Stimulated activated CD4-positive, alpha-beta T cell treated with anti-CD3 and anti-CD28 coated beads, Interleukin-4, amount 100 ng/mL, for 24 hours (primary cell): ENCODE measurements at regions not wholly inside any gene's neighbourhood (a gene's known extent, or its start where the extent isn't known, plus 50 kb on each side); places are given as distances from the start of the nearest gene placed in this dataset.

Experiments
- DNase-seq: peaks from one replicate; pipeline ENCODE4 v3.0.0-alpha.2; 2020

GRCh38 chr18:39685303-39685902 is 2119.8 kb upstream of the CELF4 start:
- DNase-seq = no peak

GRCh38 chr18:39681061-39681460 is 2115.5 kb upstream of the CELF4 start:
- no peak for DNase-seq

- DNase-seq = no peak
Observed at GRCh38 chr18:39675906-39676305, 2110.3 kb upstream of the CELF4 start.

GRCh38 chr18:39675368-39675767 is 2109.8 kb upstream of the CELF4 start:
- DNase-seq = no peak

- DNase-seq = no peak
Observed at GRCh38 chr18:39672171-39672570, 2106.6 kb upstream of the CELF4 start.

GRCh38 chr18:39667905-39668304 is 2102.3 kb upstream of the CELF4 start:
- no peak for DNase-seq

- no peak for DNase-seq
Observed at GRCh38 chr18:39666541-39666940, 2100.9 kb upstream of the CELF4 start.

GRCh38 chr18:39661856-39662366 is 2096.3 kb upstream of the CELF4 start:
- no peak for DNase-seq

GRCh38 chr18:39660141-39660540 is 2094.5 kb upstream of the CELF4 start:
- DNase-seq = no peak

- no peak for DNase-seq
Observed at GRCh38 chr18:39655341-39655740, 2089.7 kb upstream of the CELF4 start.

GRCh38 chr18:39653221-39653620 is 2087.6 kb upstream of the CELF4 start:
- DNase-seq = no peak

GRCh38 chr18:39648616-39649015 is 2083.0 kb upstream of the CELF4 start:
- no peak for DNase-seq

GRCh38 chr18:39647627-39648534 is 2082.3 kb upstream of the CELF4 start:
- no peak for DNase-seq

- no peak for DNase-seq
Observed at GRCh38 chr18:39638224-39638623, 2072.6 kb upstream of the CELF4 start.

GRCh38 chr18:39636931-39637330 is 2071.3 kb upstream of the CELF4 start:
- no peak for DNase-seq

GRCh38 chr18:39635966-39636365 is 2070.4 kb upstream of the CELF4 start:
- no peak for DNase-seq

- no peak for DNase-seq
Observed at GRCh38 chr18:39635192-39635591, 2069.6 kb upstream of the CELF4 start.

- no peak for DNase-seq
Observed at GRCh38 chr18:39627936-39628335, 2062.3 kb upstream of the CELF4 start.

GRCh38 chr18:39624961-39625360 is 2059.4 kb upstream of the CELF4 start:
- DNase-seq = no peak

- no peak for DNase-seq
Observed at GRCh38 chr18:39622431-39622830, 2056.8 kb upstream of the CELF4 start.

- DNase-seq = no peak
Observed at GRCh38 chr18:39620551-39621168, 2055.1 kb upstream of the CELF4 start.

GRCh38 chr18:39618265-39619003 is 2052.8 kb upstream of the CELF4 start:
- no peak for DNase-seq
